GM10248 (cell line): ENCODE measurements at regions not wholly inside any gene's neighbourhood (a gene's known extent, or its start where the extent isn't known, plus 50 kb on each side); places are given as distances from the start of the nearest gene placed in this dataset.

Source experiments
- CTCF ChIA-PET: fragments of 300-600 bp; sonication (Branson Sonifier 250); formaldehyde crosslinking; extraction: SDS; loops from one replicate; lab custom pipeline; 2021; ENCODE audit warnings: antibody characterized with exemption; lab: Yijun Ruan, JAX
- POLR2A ChIA-PET: fragments of 350-650 bp; sonication (Branson Sonifier 250); formaldehyde crosslinking; extraction: SDS; loops from one replicate; lab custom pipeline; 2020; ENCODE audit warnings: antibody characterized with exemption; lab: Yijun Ruan, JAX
- DNase-seq: peaks from one replicate; pipeline ENCODE4 v3.0.0; 2012; ENCODE audit errors: extremely low spot score
- CTCF ChIP-seq: IDR thresholded peaks from 2 replicates; pipeline ENCODE4 v1.5.1; 2012; ENCODE audit warnings: mild to moderate bottlenecking, low read depth; ENCODE audit errors: extremely low read depth, missing control alignments, control extremely low read depth

- TF ChIP-seq CTCF, result no peak
- DNase-seq, result no peak
- ChIA-PET POLR2A (no interaction called here), CTCF (interaction anchor here (1.0 to 1.1 kb wide), 2 partner anchors 17 to 19 kb away, joined by 3 read pairs; no protein-coding TSS in a partner anchor)
These were observed 919.1 kb upstream of the PCDH10 start for GRCh38 chr4:132230025-132230424.

GRCh38 chr4:132238697-132239096 lies 910.4 kb upstream of the PCDH10 start:
- ChIA-PET CTCF (no interaction called here), POLR2A (no interaction called here)
- no peak for TF ChIP-seq CTCF
- DNase-seq, result no peak

GRCh38 chr4:132240081-132240480 lies 909.0 kb upstream of the PCDH10 start:
- no peak for TF ChIP-seq CTCF
- ChIA-PET POLR2A (no interaction called here), CTCF (no interaction called here)
- no peak for DNase-seq

GRCh38 chr4:132245319-132245718 lies 903.8 kb upstream of the PCDH10 start:
- CTCF ChIA-PET, result interaction anchor here (1.4 kb wide), 1 partner anchor 12 kb away, joined by 3 read pairs; no protein-coding TSS in a partner anchor
- POLR2A ChIA-PET, result no interaction called here
- TF ChIP-seq CTCF, result no peak
- DNase-seq, result no peak

- no peak for DNase-seq
- no peak for TF ChIP-seq CTCF
- ChIA-PET POLR2A (no interaction called here), CTCF (no interaction called here)
These were observed 884.9 kb upstream of the PCDH10 start for GRCh38 chr4:132264176-132264575.

GRCh38 chr4:132266374-132266773 lies 882.7 kb upstream of the PCDH10 start:
- DNase-seq, result no peak
- ChIA-PET POLR2A (no interaction called here), CTCF (interaction anchor here (1.5 kb wide), 1 partner anchor 16 kb away, joined by 3 read pairs; no protein-coding TSS in a partner anchor)
- TF ChIP-seq CTCF, result no peak
